HS-27A (cell line): ENCODE measurements at regions not wholly inside any gene's neighbourhood (a gene's known extent, or its start where the extent isn't known, plus 50 kb on each side); places are given as distances from the start of the nearest gene placed in this dataset.

Experiments used
- DNase-seq: peaks from one replicate; pipeline ENCODE4 v3.0.0-alpha.2; 2012; ENCODE audit warnings: low read depth, missing footprints

- DNase-seq, result no peak
These were observed 398.8 kb downstream of the SEC16B start for GRCh38 chr1:177571076-177571475.

GRCh38 chr1:177569476-177569875 is 398.7 kb downstream of the BRINP2 start:
- DNase-seq, result no peak

- DNase-seq, result no peak
These were observed 397.9 kb downstream of the BRINP2 start for GRCh38 chr1:177568622-177569021.

- DNase-seq, result no peak
These were observed 396.6 kb downstream of the BRINP2 start for GRCh38 chr1:177567393-177567792.

- DNase-seq, result no peak
These were observed 395.7 kb downstream of the BRINP2 start for GRCh38 chr1:177566495-177566894.

GRCh38 chr1:177561436-177561835 is 390.7 kb downstream of the BRINP2 start:
- no peak for DNase-seq

GRCh38 chr1:177558372-177558771 is 387.6 kb downstream of the BRINP2 start:
- DNase-seq, result no peak

GRCh38 chr1:177556163-177556562 is 385.4 kb downstream of the BRINP2 start:
- no peak for DNase-seq

GRCh38 chr1:177547200-177547599 is 376.4 kb downstream of the BRINP2 start:
- no peak for DNase-seq

GRCh38 chr1:177546346-177546745 is 375.6 kb downstream of the BRINP2 start:
- DNase-seq, result no peak

- DNase-seq, result no peak
These were observed 355.4 kb downstream of the BRINP2 start for GRCh38 chr1:177526201-177526600.

- DNase-seq, result no peak
These were observed 354.4 kb downstream of the BRINP2 start for GRCh38 chr1:177525176-177525575.

- no peak for DNase-seq
These were observed 346.8 kb downstream of the BRINP2 start for GRCh38 chr1:177517546-177517945.

- no peak for DNase-seq
These were observed 343.4 kb downstream of the BRINP2 start for GRCh38 chr1:177514207-177514606.

GRCh38 chr1:177511036-177511435 is 340.3 kb downstream of the BRINP2 start:
- no peak for DNase-seq

- DNase-seq, result peak; percentile 1
These were observed 335.3 kb downstream of the BRINP2 start for GRCh38 chr1:177505905-177506590.

GRCh38 chr1:177495878-177496277 is 325.1 kb downstream of the BRINP2 start:
- DNase-seq, result no peak

GRCh38 chr1:177490786-177491185 is 320.0 kb downstream of the BRINP2 start:
- DNase-seq, result no peak

GRCh38 chr1:177490036-177490639 is 319.4 kb downstream of the BRINP2 start:
- no peak for DNase-seq

GRCh38 chr1:177488722-177489121 is 318.0 kb downstream of the BRINP2 start:
- DNase-seq, result no peak

- no peak for DNase-seq
These were observed 316.7 kb downstream of the BRINP2 start for GRCh38 chr1:177487481-177487880.

GRCh38 chr1:177480741-177481305 is 310.1 kb downstream of the BRINP2 start:
- no peak for DNase-seq

- DNase-seq, result no peak
These were observed 308.8 kb downstream of the BRINP2 start for GRCh38 chr1:177479600-177479999.

- DNase-seq, result no peak
These were observed 305.9 kb downstream of the BRINP2 start for GRCh38 chr1:177476676-177477075.
